Activated effector memory CD4-positive, alpha-beta T cell treated with Interleukin-2 at 50 U/mL for 16 hours (primary cell): ENCODE measurements at regions not wholly inside any gene's neighbourhood (a gene's known extent, or its start where the extent isn't known, plus 50 kb on each side); places are given as distances from the start of the nearest gene placed in this dataset.
"Not testable (repeated sequence)": the region's sequence is repeated elsewhere in the genome, so short reads cannot be mapped to it uniquely, and the experiment has no call there.

ENCODE experiments used
- DNase-seq: peaks from one replicate; pipeline ENCODE4 v3.0.0-alpha.2; 2020

GRCh38 chr6:140849456-140849855 lies 1283.3 kb upstream of the GJE1 start:
- no peak for DNase-seq

GRCh38 chr6:140847262-140847645 lies 1285.5 kb upstream of the GJE1 start:
- DNase-seq = no peak

GRCh38 chr6:140846503-140847261 lies 1286.0 kb upstream of the GJE1 start:
- DNase-seq = no peak

- DNase-seq = no peak
These were observed 1287.0 kb upstream of the GJE1 start for GRCh38 chr6:140845701-140846100.

GRCh38 chr6:140844167-140844566 lies 1288.6 kb upstream of the GJE1 start:
- DNase-seq = no peak

- no peak for DNase-seq
These were observed 1299.3 kb upstream of the GJE1 start for GRCh38 chr6:140833408-140833807.

GRCh38 chr6:140830666-140831065 lies 1302.1 kb upstream of the GJE1 start:
- DNase-seq = no peak

GRCh38 chr6:140828856-140829255 lies 1303.9 kb upstream of the GJE1 start:
- no peak for DNase-seq

GRCh38 chr6:140827593-140827992 lies 1305.1 kb upstream of the GJE1 start:
- DNase-seq = no peak

- DNase-seq = no peak
These were observed 1307.0 kb upstream of the GJE1 start for GRCh38 chr6:140825731-140826130.

GRCh38 chr6:140824595-140824994 lies 1308.1 kb upstream of the GJE1 start:
- DNase-seq = no peak

GRCh38 chr6:140821196-140821595 lies 1311.5 kb upstream of the GJE1 start:
- DNase-seq = no peak

GRCh38 chr6:140817176-140817575 lies 1315.5 kb upstream of the GJE1 start:
- DNase-seq = no peak

- DNase-seq = no peak
These were observed 1316.0 kb upstream of the GJE1 start for GRCh38 chr6:140816681-140817080.

- DNase-seq = no peak
These were observed 1320.1 kb upstream of the GJE1 start for GRCh38 chr6:140812636-140813035.

- no peak for DNase-seq
These were observed 1321.1 kb upstream of the GJE1 start for GRCh38 chr6:140811642-140812041.

- no peak for DNase-seq
These were observed 1323.0 kb upstream of the GJE1 start for GRCh38 chr6:140809694-140810101.

GRCh38 chr6:140806431-140806830 lies 1326.3 kb upstream of the GJE1 start:
- DNase-seq = no peak

GRCh38 chr6:140794544-140794943 lies 1338.2 kb upstream of the GJE1 start:
- no peak for DNase-seq

GRCh38 chr6:140790109-140790508 lies 1342.6 kb upstream of the GJE1 start:
- DNase-seq = no peak

GRCh38 chr6:140789466-140789865 lies 1343.3 kb upstream of the GJE1 start:
- no peak for DNase-seq

- DNase-seq = no peak
These were observed 1346.8 kb upstream of the GJE1 start for GRCh38 chr6:140785926-140786325.

GRCh38 chr6:140784573-140784972 lies 1348.2 kb upstream of the GJE1 start:
- DNase-seq = no peak

GRCh38 chr6:140783504-140783903 lies 1349.2 kb upstream of the GJE1 start:
- not testable (repeated sequence) for DNase-seq

GRCh38 chr6:140782941-140783340 lies 1349.8 kb upstream of the GJE1 start:
- no peak for DNase-seq
